H1 (cell line): ENCODE measurements at regions not wholly inside any gene's neighbourhood (a gene's known extent, or its start where the extent isn't known, plus 50 kb on each side); places are given as distances from the start of the nearest gene placed in this dataset.

Source experiments
- CTCF ChIA-PET: fragments of 300-600 bp; sonication (Branson Sonifier 250); formaldehyde crosslinking; loops from one replicate; lab custom pipeline; 2021; ENCODE audit not compliant: partially characterized antibody; lab: Charles Lee
- POLR2A ChIA-PET: fragments of 300-600 bp; sonication (Branson Sonifier 250); formaldehyde crosslinking; loops from one replicate; lab custom pipeline; 2021; ENCODE audit warnings: inconsistent platforms; ENCODE audit not compliant: partially characterized antibody; lab: Charles Lee
- DNase-seq, 2 experiments: peaks; one replicate each; pipeline versions ENCODE4 v3.0.0 to v3.0.0-alpha.2; 2010 to 2022; ENCODE audit warnings: low spot score in 2 of 2, low read depth in 1 of 2, mixed read lengths in 1 of 2
- FAIRE-seq: peaks from 2 replicates; lab custom pipeline; 2011; peaks lifted over from hg19 to GRCh38; lab: Jason Lieb, UNC
- H2AFZ ChIP-seq: 2 replicates; pipeline ENCODE4 v1.8.1; 2012; ENCODE audit warnings: low read length, inconsistent platforms
- H2AK5ac ChIP-seq: 2 replicates; pipeline ENCODE4 v1.6.1; 2013; ENCODE audit warnings: low read depth, low read length
- H2BK120ac ChIP-seq: replicated peaks from 2 replicates; pipeline ENCODE3; 2013; ENCODE audit warnings: low read depth, low read length, inconsistent platforms
- H2BK12ac ChIP-seq: 2 replicates; pipeline ENCODE4 v1.6.1; 2013; ENCODE audit warnings: low read depth, low read length
- H2BK15ac ChIP-seq: 2 replicates; pipeline ENCODE4 v1.6.1; 2013; ENCODE audit warnings: low read length
- H2BK20ac ChIP-seq: 2 replicates; pipeline ENCODE4 v1.6.1; 2013; ENCODE audit warnings: low read length
- H2BK5ac ChIP-seq: 2 replicates; pipeline ENCODE4 v1.6.1; 2013; ENCODE audit warnings: low read depth, low read length
- H3K14ac ChIP-seq: 2 replicates; pipeline ENCODE4 v1.6.1; 2013; ENCODE audit warnings: inconsistent platforms; ENCODE audit not compliant: insufficient read length
- H3K18ac ChIP-seq: 2 replicates; pipeline ENCODE4 v1.6.1; 2013; ENCODE audit warnings: low read length; ENCODE audit errors: extremely low read depth
- H3K23ac ChIP-seq: 2 replicates; pipeline ENCODE4 v1.6.1; 2013; ENCODE audit warnings: inconsistent platforms; ENCODE audit not compliant: insufficient read length
- H3K23me2 ChIP-seq: 2 replicates; pipeline ENCODE4 v1.6.1; 2013; ENCODE audit warnings: low read depth, low read length
- H3K27ac ChIP-seq: 2 replicates; pipeline ENCODE4 v1.6.1; 2011; ENCODE audit warnings: low read depth, low read length, inconsistent platforms
- H3K27me3 ChIP-seq, 4 experiments: replicated peaks in 1 of 4; 1 replicate in 1 of 4; 2 replicates in 3 of 4; pipeline versions ENCODE4 v1.6.1 to v1.8.1; 2011 to 2013; ENCODE audit warnings: low read length in 3 of 4, mild to moderate bottlenecking in 3 of 4, inconsistent platforms in 2 of 4, mixed read lengths in 2 of 4, moderate library complexity in 1 of 4; ENCODE audit not compliant: control insufficient read depth in 3 of 4, insufficient read depth in 3 of 4; ENCODE audit errors: extremely low read depth in 1 of 4
- H3K36me3 ChIP-seq, 4 experiments: 2 replicates each; pipeline versions ENCODE4 v1.6.1 to v1.8.1; 2011 to 2013; ENCODE audit warnings: mild to moderate bottlenecking in 4 of 4, low read length in 3 of 4, moderate library complexity in 2 of 4, control low read depth in 1 of 4, inconsistent platforms in 1 of 4; ENCODE audit not compliant: insufficient read depth in 4 of 4, control insufficient read depth in 2 of 4
- H3K4ac ChIP-seq: replicated peaks from 2 replicates; pipeline ENCODE3; 2013; ENCODE audit warnings: low read length, low read depth, mixed read lengths, inconsistent platforms; ENCODE audit not compliant: insufficient read length
- H3K4me1 ChIP-seq, 4 experiments: replicated peaks in 1 of 4; 1 replicate in 1 of 4; 2 replicates in 3 of 4; pipeline versions ENCODE4 v1.6.1 to v1.8.1; 2011 to 2013; ENCODE audit warnings: low read length in 3 of 4, inconsistent platforms in 2 of 4, mixed read lengths in 1 of 4; ENCODE audit not compliant: insufficient read depth in 4 of 4, control insufficient read depth in 3 of 4
- H3K4me2 ChIP-seq, 2 experiments: 2 replicates each; pipeline versions ENCODE4 v1.6.1 to v1.8.1; 2011 to 2013; ENCODE audit warnings: low read depth in 2 of 2, low read length in 2 of 2, control low read depth in 1 of 2, inconsistent platforms in 1 of 2, mild to moderate bottlenecking in 1 of 2; ENCODE audit not compliant: insufficient read depth in 1 of 2
- H3K4me3 ChIP-seq, 4 experiments: fragments of 200-600, 300-600 bp in 1 of 4; sonication (generic), shearing (Covaris generic), sonication (Bioruptor Twin) in 1 of 4; 2 replicates each; pipeline versions ENCODE4 v1.5.1 to v1.8.1; 2011 to 2016; ENCODE audit warnings: low read length in 4 of 4, low read depth in 3 of 4, control low read depth in 2 of 4, inconsistent platforms in 2 of 4, mild to moderate bottlenecking in 2 of 4, mixed read lengths in 1 of 4, moderate library complexity in 1 of 4; ENCODE audit not compliant: insufficient read depth in 2 of 4; ENCODE audit errors: extremely low read depth in 1 of 4
- H3K56ac ChIP-seq: replicated peaks from 2 replicates; pipeline ENCODE3; 2013; ENCODE audit warnings: low read depth, mild to moderate bottlenecking, mixed read lengths, low read length, inconsistent platforms; ENCODE audit not compliant: insufficient read length
- H3K79me1 ChIP-seq: 2 replicates; pipeline ENCODE4 v1.6.1; 2013; ENCODE audit warnings: low read depth, low read length, control low read depth
- H3K79me2 ChIP-seq, 2 experiments: 2 replicates each; pipeline versions ENCODE4 v1.6.1 to v1.8.1; 2012 to 2013; ENCODE audit warnings: low read length in 2 of 2, mild to moderate bottlenecking in 2 of 2, inconsistent platforms in 1 of 2; ENCODE audit not compliant: insufficient read depth in 2 of 2, control insufficient read depth in 1 of 2
- H3K9ac ChIP-seq, 4 experiments: replicated peaks in 1 of 4; 1 replicate in 1 of 4; 2 replicates in 3 of 4; pipeline versions ENCODE4 v1.6.1 to v1.8.1; 2011 to 2013; ENCODE audit warnings: low read depth in 3 of 4, low read length in 3 of 4, control low read depth in 2 of 4, mild to moderate bottlenecking in 2 of 4, moderate library complexity in 2 of 4, inconsistent platforms in 1 of 4; ENCODE audit errors: extremely low read depth in 1 of 4
- H3K9me3 ChIP-seq, 2 experiments: 2 replicates each; pipeline versions ENCODE4 v1.6.1 to v1.8.1; 2012 to 2013; ENCODE audit warnings: mild to moderate bottlenecking in 2 of 2, moderate library complexity in 2 of 2, control low read depth in 1 of 2, inconsistent platforms in 1 of 2, low read depth in 1 of 2, low read length in 1 of 2, mixed read lengths in 1 of 2; ENCODE audit not compliant: insufficient read depth in 2 of 2
- H4K20me1 ChIP-seq, 2 experiments: replicated peaks in 1 of 2; 2 replicates each; pipeline versions ENCODE3 to v1.8.1; 2011 to 2013; ENCODE audit warnings: inconsistent platforms in 2 of 2, low read length in 2 of 2, mild to moderate bottlenecking in 1 of 2; ENCODE audit not compliant: insufficient read depth in 2 of 2, control insufficient read depth in 1 of 2
- H4K5ac ChIP-seq: 2 replicates; pipeline ENCODE4 v1.6.1; 2013; ENCODE audit warnings: low read length, low read depth, mixed read lengths, inconsistent platforms; ENCODE audit not compliant: insufficient read length
- H4K8ac ChIP-seq: 2 replicates; pipeline ENCODE4 v1.8.0; 2013; ENCODE audit warnings: mild to moderate bottlenecking, moderate library complexity, low read length, inconsistent platforms; ENCODE audit not compliant: insufficient read depth; ENCODE audit errors: extremely low read depth
- H4K91ac ChIP-seq: replicated peaks from 2 replicates; pipeline ENCODE3; 2013; ENCODE audit warnings: low read length, mixed read lengths, inconsistent platforms; ENCODE audit not compliant: insufficient read length
- EP300 ChIP-seq, 2 experiments: IDR thresholded peaks; 1 replicate in 1 of 2; 2 replicates in 1 of 2; pipeline ENCODE4 v1.6.1; 2011 to 2012; ENCODE audit warnings: low read depth in 2 of 2, low read length in 2 of 2, mild to moderate bottlenecking in 2 of 2, borderline replicate concordance in 1 of 2, inconsistent platforms in 1 of 2, moderate library complexity in 1 of 2
- MAX ChIP-seq: IDR thresholded peaks from 2 replicates; pipeline ENCODE4 v1.6.1; 2012; ENCODE audit warnings: inconsistent platforms
- WGBS, 2 experiments: shearing (Covaris generic) in 1 of 2; methylation state at CpG; one replicate each; pipeline versions ENCODE4 v1.1.6 to v1.1.7; 2013 to 2015; ENCODE audit warnings: low lambda C conversion rate in 2 of 2, mixed read lengths in 2 of 2, inconsistent platforms in 1 of 2, low coverage in 1 of 2, missing lambda C conversion rate in 1 of 2; ENCODE audit not compliant: insufficient replicate concordance in 2 of 2, insufficient coverage in 1 of 2, insufficient read length in 1 of 2; ENCODE audit errors: extremely low coverage in 1 of 2, missing lambda C conversion rate in 1 of 2; 5-methylcytosine and 5-hydroxymethylcytosine counted together

DNA sequence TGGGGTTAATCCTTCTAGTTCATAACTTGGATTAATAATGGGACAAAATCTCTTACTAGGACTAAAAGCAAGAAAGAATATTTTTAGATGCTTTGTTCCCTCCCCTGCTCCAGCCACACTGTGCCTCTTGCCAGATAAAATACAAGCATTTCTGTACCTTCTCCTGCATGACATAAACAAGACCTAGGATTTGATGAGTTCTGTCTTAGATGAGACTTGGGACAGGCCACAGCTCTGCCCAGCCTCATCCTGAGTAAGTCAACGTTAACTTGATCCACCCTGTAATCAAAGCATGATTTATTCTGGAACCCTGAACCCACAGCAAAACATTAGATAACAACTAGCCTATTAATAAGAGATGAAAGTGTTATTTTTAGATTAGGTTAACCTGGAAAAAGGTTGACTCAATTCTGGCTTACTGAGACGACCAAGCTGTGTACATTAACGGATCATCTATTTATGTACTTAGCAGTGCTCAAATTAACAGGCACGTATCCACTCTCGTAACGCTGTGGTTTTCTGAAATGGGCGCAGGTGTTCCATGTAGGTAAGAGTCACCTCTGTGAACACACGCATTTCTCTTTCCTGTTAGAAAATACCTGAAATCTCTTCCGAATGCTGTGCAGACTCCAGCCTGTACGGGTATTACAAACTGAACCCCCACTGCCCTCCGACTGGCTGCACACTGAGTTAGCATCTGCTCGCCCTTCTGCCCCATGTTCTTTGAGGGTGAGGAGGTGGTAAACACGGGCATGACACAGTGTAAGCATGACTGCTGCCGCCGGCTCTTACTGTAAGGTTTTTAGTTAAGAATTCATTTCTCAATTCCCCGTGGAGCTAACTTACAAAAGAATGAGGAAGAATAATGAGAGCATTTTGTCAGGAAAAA lies 132.1 kb upstream of the FOXQ1 start:
- Histone ChIP-seq H3K27ac (no peak overlapping the region), H2BK12ac (no peak overlapping the region), H3K9ac (no peak overlapping the region), H3K56ac (no peak overlapping the region), H3K79me2 (no peaks in the 10 kb centered on the region), H2AK5ac (no peak overlapping the region), H3K4me1 (no peaks in the 10 kb centered on the region), H2BK5ac (no peak overlapping the region), H3K79me1 (no peaks in the 10 kb centered on the region), H4K8ac (no peak overlapping the region), H2AFZ (no peak overlapping the region), H2BK20ac (no peak overlapping the region), H3K4me2 (no peak overlapping the region), H3K18ac (no peak overlapping the region), H4K91ac (no peak overlapping the region), H3K14ac (no peak overlapping the region), H4K5ac (no peak overlapping the region), H2BK15ac (no peak overlapping the region), H3K9me3 (no peaks in the 10 kb centered on the region), H3K27me3 (no peaks in the 10 kb centered on the region), H3K36me3 (no peaks in the 10 kb centered on the region), H3K4me3 (no peak overlapping the region), H4K20me1 (no peaks in the 10 kb centered on the region), H3K23ac (no peak overlapping the region), H2BK120ac (no peak overlapping the region), H3K23me2 (no peaks in the 10 kb centered on the region), H3K4ac (no peak overlapping the region)
- ChIA-PET POLR2A (no interaction called here), CTCF (interaction anchor here (1.1 kb wide), 1 partner anchor 23 kb away, joined by 3 read pairs; no protein-coding TSS in a partner anchor)
- FAIRE-seq (no peak), DNase-seq (no peak)
- no peak for TF ChIP-seq MAX
- no peak for TF ChIP-seq EP300 (IDR thresholded peaks at IDR 0.05; ENCODE audit: borderline replicate concordance in 1 of 2, low read depth in 2 of 2, low read length in 2 of 2)
- 86% methylated on average over 16 of the region's 16 CpGs; no CpG with 5 or more reads in 1 of the 2 experiments for WGBS, 2 experiments
